ENCODE measurements at regions not wholly inside any gene's neighbourhood (a gene's known extent, or its start where the extent isn't known, plus 50 kb on each side); places are given as distances from the start of the nearest gene placed in this dataset.

DNA sequence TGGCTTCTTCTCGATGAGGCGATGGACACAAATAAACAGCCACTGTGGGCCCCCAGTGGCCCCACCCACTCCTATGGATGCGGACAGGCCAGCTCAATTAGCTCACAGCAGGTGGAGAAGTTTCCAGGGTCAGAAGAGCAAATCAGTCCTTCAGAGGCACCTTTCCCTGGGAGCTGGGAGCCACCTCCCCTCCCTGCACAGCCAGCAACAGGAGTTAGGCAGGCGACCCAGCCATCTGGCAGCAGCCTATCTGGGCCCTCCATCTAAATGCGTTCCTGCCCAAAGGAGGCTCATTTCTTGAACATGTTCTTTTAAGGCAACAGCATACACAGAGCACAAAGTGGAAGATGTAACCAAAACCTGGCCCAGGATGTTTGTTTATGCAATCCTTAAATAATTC, 211.9 kb upstream of the ARRDC4 start:
- H3K36me3 ChIP-seq = no peaks in the 10 kb centered on the region
- no peak overlapping the region for H3K27ac ChIP-seq
- no peak overlapping the region for H3K4me3 ChIP-seq
- no peaks in the 10 kb centered on the region for H3K27me3 ChIP-seq
- intact Hi-C loops (cut with DNase I) = no loop called here
- H3K4me1 ChIP-seq = no peaks in the 10 kb centered on the region
- TF ChIP-seq, protein P1, sequence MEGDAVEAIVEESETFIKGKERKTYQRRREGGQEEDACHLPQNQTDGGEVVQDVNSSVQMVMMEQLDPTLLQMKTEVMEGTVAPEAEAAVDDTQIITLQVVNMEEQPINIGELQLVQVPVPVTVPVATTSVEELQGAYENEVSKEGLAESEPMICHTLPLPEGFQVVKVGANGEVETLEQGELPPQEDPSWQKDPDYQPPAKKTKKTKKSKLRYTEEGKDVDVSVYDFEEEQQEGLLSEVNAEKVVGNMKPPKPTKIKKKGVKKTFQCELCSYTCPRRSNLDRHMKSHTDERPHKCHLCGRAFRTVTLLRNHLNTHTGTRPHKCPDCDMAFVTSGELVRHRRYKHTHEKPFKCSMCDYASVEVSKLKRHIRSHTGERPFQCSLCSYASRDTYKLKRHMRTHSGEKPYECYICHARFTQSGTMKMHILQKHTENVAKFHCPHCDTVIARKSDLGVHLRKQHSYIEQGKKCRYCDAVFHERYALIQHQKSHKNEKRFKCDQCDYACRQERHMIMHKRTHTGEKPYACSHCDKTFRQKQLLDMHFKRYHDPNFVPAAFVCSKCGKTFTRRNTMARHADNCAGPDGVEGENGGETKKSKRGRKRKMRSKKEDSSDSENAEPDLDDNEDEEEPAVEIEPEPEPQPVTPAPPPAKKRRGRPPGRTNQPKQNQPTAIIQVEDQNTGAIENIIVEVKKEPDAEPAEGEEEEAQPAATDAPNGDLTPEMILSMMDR (IDR thresholded peaks at IDR 0.05) = no peak
- H3K9me3 ChIP-seq = peaks cover 0 to 6% of the 10 kb centered on the region in 2 donors
- DNase-seq (ENCODE audit: low spot score in 2 of 2) = no peak

DNA sequence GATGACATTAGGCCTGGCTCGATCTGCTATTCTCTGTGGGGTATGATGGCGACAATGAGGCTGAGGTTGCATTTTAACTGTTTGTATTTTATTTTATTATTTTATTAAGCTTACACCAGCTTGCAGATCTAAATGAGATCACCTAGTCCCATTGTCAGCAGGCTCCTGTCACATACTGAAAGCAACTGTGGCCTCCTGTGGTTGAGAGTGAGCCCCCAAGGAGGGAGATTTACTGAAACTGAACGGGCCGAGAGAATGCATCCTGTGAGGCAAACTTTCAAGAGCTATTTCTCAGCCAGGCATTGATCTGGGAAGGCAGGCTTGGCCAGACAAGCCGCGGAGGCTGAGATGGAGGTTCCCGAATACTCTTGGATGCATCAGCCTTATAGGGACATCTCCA, 210.4 kb upstream of the ARRDC4 start:
- Histone ChIP-seq H3K27ac (no peak overlapping the region), H3K4me1 (no peaks in the 10 kb centered on the region), H3K36me3 (no peaks in the 10 kb centered on the region), H3K4me3 (no peak overlapping the region), H3K9me3 (no peaks in the 10 kb centered on the region), H3K27me3 (no peaks in the 10 kb centered on the region)
- DNase-seq (ENCODE audit: low spot score in 2 of 2) = no peak
- TF ChIP-seq, protein P1 (IDR thresholded peaks at IDR 0.05) = no peak
- intact Hi-C loops (cut with DNase I) = no loop called here

DNA sequence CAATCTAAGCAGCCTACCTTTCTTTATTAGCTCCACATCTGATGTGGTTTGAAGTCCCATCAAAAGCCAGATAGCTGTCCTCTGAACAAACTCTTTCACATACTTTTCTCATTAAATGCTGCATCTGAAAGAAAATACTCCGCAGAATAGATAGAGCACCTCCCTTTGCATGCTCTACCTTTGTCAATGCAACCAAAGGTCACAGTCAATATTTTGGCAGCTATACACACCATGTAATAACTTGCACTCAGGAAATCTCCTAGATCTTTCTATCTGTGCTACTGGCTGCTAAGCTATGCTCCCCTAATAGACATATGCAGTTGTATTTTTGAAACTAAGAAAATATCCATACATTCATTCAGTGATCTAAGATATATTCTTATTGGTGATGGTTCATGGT, 204.8 kb upstream of the ARRDC4 start:
- no peaks in the 10 kb centered on the region for H3K9me3 ChIP-seq
- H3K27ac ChIP-seq = no peak overlapping the region
- no peaks in the 10 kb centered on the region for H3K36me3 ChIP-seq
- TF ChIP-seq, protein P1 (IDR thresholded peaks at IDR 0.05) = no peak
- no peaks in the 10 kb centered on the region for H3K4me1 ChIP-seq
- DNase-seq (ENCODE audit: low spot score in 2 of 2) = no peak
- intact Hi-C loops (cut with DNase I) = no loop called here
- no peak overlapping the region for H3K4me3 ChIP-seq
- no peaks in the 10 kb centered on the region for H3K27me3 ChIP-seq

DNA sequence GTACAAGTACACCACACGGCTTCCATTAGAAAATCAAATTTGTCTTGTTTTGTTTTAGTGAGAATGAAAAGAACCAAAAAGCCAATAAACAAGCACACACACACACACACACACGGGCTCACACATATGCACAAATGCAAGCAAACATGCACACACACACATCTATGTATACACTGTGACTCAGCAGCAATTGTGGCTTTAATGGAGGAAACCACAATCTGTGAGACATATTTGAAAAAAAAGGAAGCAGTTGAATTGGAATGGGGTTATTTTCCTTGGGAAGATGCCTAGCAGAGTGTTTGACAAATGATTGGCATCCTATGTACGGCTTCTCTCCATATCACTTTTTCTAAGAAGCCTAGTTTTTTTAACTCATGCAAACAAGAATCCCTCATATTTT, 201.1 kb upstream of the ARRDC4 start:
- intact Hi-C loops (cut with DNase I) = no loop called here
- H3K4me3 ChIP-seq = no peak overlapping the region

DNA sequence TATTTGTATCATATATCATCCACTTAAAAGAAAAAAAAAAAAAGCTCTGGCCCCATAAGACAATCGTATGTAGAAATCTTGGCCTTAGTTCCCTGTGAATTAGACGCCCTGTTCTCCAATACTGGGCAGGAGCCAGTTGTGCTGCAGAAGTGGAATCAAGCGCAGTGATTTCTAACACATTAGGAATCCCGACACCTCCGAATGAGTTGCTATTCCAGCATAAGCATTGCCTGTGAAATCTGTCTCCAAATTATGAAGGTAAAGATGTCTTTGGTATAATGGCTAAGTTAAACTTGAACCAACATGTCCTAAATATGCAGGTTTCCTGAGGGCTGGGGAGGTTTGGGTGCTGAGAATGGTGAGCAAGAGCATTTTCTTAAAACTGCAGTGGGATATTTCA, 199.4 kb upstream of the ARRDC4 start:
- H3K36me3 ChIP-seq = no peaks in the 10 kb centered on the region
- no peak for DNase-seq (ENCODE audit: low spot score in 2 of 2)
- intact Hi-C loops (cut with DNase I) = no loop called here
- no peaks in the 10 kb centered on the region for H3K27me3 ChIP-seq
- TF ChIP-seq, protein P1 (IDR thresholded peaks at IDR 0.05) = no peak
- H3K9me3 ChIP-seq = no peaks in the 10 kb centered on the region
- no peak overlapping the region for H3K4me3 ChIP-seq
- H3K4me1 ChIP-seq = no peaks in the 10 kb centered on the region
- H3K27ac ChIP-seq = no peak overlapping the region

More for the DNA sequence above, 201.1 kb upstream of the ARRDC4 start:
- TF ChIP-seq, protein P1 (IDR thresholded peaks at IDR 0.05) = no peak
- H3K4me1 ChIP-seq = no peaks in the 10 kb centered on the region
- H3K36me3 ChIP-seq = no peaks in the 10 kb centered on the region
- H3K27me3 ChIP-seq = no peaks in the 10 kb centered on the region
- H3K27ac ChIP-seq = no peak overlapping the region
- H3K9me3 ChIP-seq = no peaks in the 10 kb centered on the region
- DNase-seq (ENCODE audit: low spot score in 2 of 2) = no peak

DNA sequence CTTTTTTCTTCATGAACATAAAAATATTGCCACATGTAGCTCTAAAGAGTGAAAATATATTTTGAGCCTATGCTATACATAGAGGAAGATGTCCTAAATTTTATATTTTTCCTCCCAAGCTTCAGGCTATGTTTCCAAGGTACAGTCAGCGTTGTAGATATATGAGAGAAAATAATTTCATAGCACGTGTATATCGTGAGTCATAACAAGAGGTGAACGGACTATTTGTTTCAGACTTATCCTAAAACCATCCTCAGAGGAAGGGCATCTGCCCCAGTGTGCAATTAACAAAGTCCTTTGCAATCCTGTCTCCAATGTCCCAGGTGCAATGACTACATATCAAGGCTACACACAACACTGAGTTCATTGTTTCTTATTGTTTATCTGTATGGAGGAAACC, 177.3 kb upstream of the ARRDC4 start:
- H3K4me1 ChIP-seq = no peaks in the 10 kb centered on the region
- no peak overlapping the region for H3K27ac ChIP-seq
- no peaks in the 10 kb centered on the region for H3K27me3 ChIP-seq
- H3K4me3 ChIP-seq = no peak overlapping the region
- TF ChIP-seq, protein P1 (IDR thresholded peaks at IDR 0.05) = no peak
- DNase-seq (ENCODE audit: low spot score in 2 of 2) = no peak
- H3K9me3 ChIP-seq = no peaks in the 10 kb centered on the region
- intact Hi-C loops (cut with DNase I) = no loop called here
- H3K36me3 ChIP-seq = no peaks in the 10 kb centered on the region
